HEK293 (cell line): ENCODE measurements at regions not wholly inside any gene's neighbourhood (a gene's known extent, or its start where the extent isn't known, plus 50 kb on each side); places are given as distances from the start of the nearest gene placed in this dataset.

Experiments used
- CTCF ChIA-PET: fragments of 350-600 bp; formaldehyde crosslinking; extraction: SDS; loops from one replicate; lab custom pipeline; 2021; ENCODE audit warnings: antibody characterized with exemption; lab: Yijun Ruan, JAX
- POLR2A ChIA-PET: fragments of 300-600 bp; formaldehyde crosslinking; extraction: SDS; loops from one replicate; lab custom pipeline; 2020; ENCODE audit warnings: antibody characterized with exemption, inconsistent platforms; lab: Yijun Ruan, JAX
- H3K27ac ChIP-seq: fragments of 200-500 bp; sonication (Bioruptor generic); 2 replicates; pipeline ENCODE4 v1.5.1; 2014; ENCODE audit warnings: low read depth, low read length, control low read depth, inconsistent platforms; ENCODE audit errors: extremely low read depth
- H3K36me3 ChIP-seq, 2 experiments: fragments of 200-500 bp in 1 of 2; sonication (Bioruptor generic) in 1 of 2; 1 replicate in 1 of 2; 2 replicates in 1 of 2; pipeline ENCODE4 v1.5.1; 2014 to 2017; ENCODE audit warnings: inconsistent platforms in 2 of 2, low read length in 2 of 2; ENCODE audit not compliant: control insufficient read depth in 2 of 2, insufficient read depth in 1 of 2
- H3K4me1 ChIP-seq: fragments of 200-500 bp; sonication (Bioruptor generic); 2 replicates; pipeline ENCODE4 v1.5.1; 2014; ENCODE audit warnings: mild to moderate bottlenecking, low read length, inconsistent platforms; ENCODE audit not compliant: control insufficient read depth, insufficient read depth
- H3K4me3 ChIP-seq: 2 replicates; pipeline ENCODE4 v1.5.1; 2011; ENCODE audit warnings: low read depth, mild to moderate bottlenecking, control low read depth, low read length, moderate library complexity
- H3K9me3 ChIP-seq: fragments of 200-500 bp; sonication (Bioruptor generic); 2 replicates; pipeline ENCODE4 v1.5.1; 2014; ENCODE audit warnings: low read depth, low read length, inconsistent platforms; ENCODE audit not compliant: control insufficient read depth, insufficient read depth
- EGR2 ChIP-seq: fragments of 450-650 bp; formaldehyde crosslinking; IDR thresholded peaks from 2 replicates; pipeline ENCODE4 v1.5.1; 2016; ENCODE audit warnings: low read depth, missing biosample characterization, missing genetic modification characterization
- HOXA7 ChIP-seq: sonication (generic); formaldehyde crosslinking; IDR thresholded peaks from 2 replicates; pipeline ENCODE4 v1.8.1; 2022; ENCODE audit warnings: missing genetic modification reagents, borderline replicate concordance
- PRDM6 ChIP-seq: fragments of 450-650 bp; formaldehyde crosslinking; IDR thresholded peaks from 2 replicates; pipeline ENCODE4 v1.5.1; 2017; ENCODE audit warnings: missing biosample characterization, missing genetic modification characterization
- RBAK ChIP-seq: fragments of 450-650 bp; formaldehyde crosslinking; IDR thresholded peaks from 2 replicates; pipeline ENCODE4 v1.5.1; 2016; ENCODE audit warnings: missing biosample characterization, missing genetic modification characterization
- TRIM28 ChIP-seq: IDR thresholded peaks from 2 replicates; pipeline ENCODE4 v1.6.1; 2011; ENCODE audit warnings: low read length, control low read depth, borderline replicate concordance
- ZBTB17 ChIP-seq: fragments of 450-650 bp; formaldehyde crosslinking; IDR thresholded peaks from 2 replicates; pipeline ENCODE4 v1.5.1; 2016; ENCODE audit warnings: missing biosample characterization, missing genetic modification characterization
- ZEB2 ChIP-seq: fragments of 450-650 bp; formaldehyde crosslinking; IDR thresholded peaks from 2 replicates; pipeline ENCODE4 v1.5.1; 2016; ENCODE audit warnings: missing biosample characterization, missing genetic modification characterization
- ZNF114 ChIP-seq: fragments of 450-650 bp; formaldehyde crosslinking; IDR thresholded peaks from 2 replicates; pipeline ENCODE4 v1.5.0; 2017; ENCODE audit warnings: missing biosample characterization, missing genetic modification characterization
- ZNF175 ChIP-seq: fragments of 450-650 bp; formaldehyde crosslinking; IDR thresholded peaks from 2 replicates; pipeline ENCODE4 v1.5.1; 2016; ENCODE audit warnings: missing biosample characterization, missing genetic modification characterization
- ZNF248 ChIP-seq: fragments of 450-650 bp; formaldehyde crosslinking; IDR thresholded peaks from 2 replicates; pipeline ENCODE4 v1.5.1; 2017; ENCODE audit warnings: missing biosample characterization, missing genetic modification characterization
- ZNF280C ChIP-seq: fragments of 450-650 bp; formaldehyde crosslinking; IDR thresholded peaks from 2 replicates; pipeline ENCODE4 v1.5.1; 2016; ENCODE audit warnings: missing biosample characterization, missing genetic modification characterization
- ZNF473 ChIP-seq: fragments of 450-650 bp; formaldehyde crosslinking; IDR thresholded peaks from 2 replicates; pipeline ENCODE4 v1.5.1; 2017; ENCODE audit warnings: missing biosample characterization, missing genetic modification characterization
- ZNF529 ChIP-seq: fragments of 450-650 bp; formaldehyde crosslinking; IDR thresholded peaks from 2 replicates; pipeline ENCODE4 v1.5.1; 2017; ENCODE audit warnings: missing genetic modification characterization, missing biosample characterization; ENCODE audit not compliant: insufficient replicate concordance
- ZNF548 ChIP-seq: fragments of 450-650 bp; formaldehyde crosslinking; IDR thresholded peaks from 2 replicates; pipeline ENCODE4 v1.5.1; 2016; ENCODE audit warnings: missing biosample characterization, missing genetic modification characterization
- ZNF558 ChIP-seq: fragments of 450-650 bp; formaldehyde crosslinking; IDR thresholded peaks from 2 replicates; pipeline ENCODE4 v1.5.1; 2016; ENCODE audit warnings: missing biosample characterization, missing genetic modification characterization
- ZNF571 ChIP-seq: fragments of 450-650 bp; formaldehyde crosslinking; IDR thresholded peaks from 2 replicates; pipeline ENCODE4 v1.5.0; 2017; ENCODE audit warnings: missing biosample characterization, missing genetic modification characterization
- ZSCAN23 ChIP-seq: fragments of 450-650 bp; formaldehyde crosslinking; IDR thresholded peaks from 2 replicates; pipeline ENCODE4 v1.5.1; 2016; ENCODE audit warnings: missing biosample characterization, missing genetic modification characterization
- TF ChIP-seq, protein P1 (sequence below): fragments of 450-650 bp; formaldehyde crosslinking; conservative IDR thresholded peaks from 2 replicates; pipeline ENCODE4 v1.5.1; 2016; ENCODE audit warnings: low read depth, missing biosample characterization, missing genetic modification characterization
- TF ChIP-seq, protein P2 (sequence below): fragments of 450-650 bp; formaldehyde crosslinking; IDR thresholded peaks from 2 replicates; pipeline ENCODE4 v1.5.1; 2016; ENCODE audit warnings: missing biosample characterization, missing genetic modification characterization, borderline replicate concordance
- TF ChIP-seq, protein P3 (sequence below): fragments of 450-650 bp; formaldehyde crosslinking; IDR thresholded peaks from 2 replicates; pipeline ENCODE4 v1.5.1; 2016; ENCODE audit warnings: missing biosample characterization, missing genetic modification characterization

DNA sequence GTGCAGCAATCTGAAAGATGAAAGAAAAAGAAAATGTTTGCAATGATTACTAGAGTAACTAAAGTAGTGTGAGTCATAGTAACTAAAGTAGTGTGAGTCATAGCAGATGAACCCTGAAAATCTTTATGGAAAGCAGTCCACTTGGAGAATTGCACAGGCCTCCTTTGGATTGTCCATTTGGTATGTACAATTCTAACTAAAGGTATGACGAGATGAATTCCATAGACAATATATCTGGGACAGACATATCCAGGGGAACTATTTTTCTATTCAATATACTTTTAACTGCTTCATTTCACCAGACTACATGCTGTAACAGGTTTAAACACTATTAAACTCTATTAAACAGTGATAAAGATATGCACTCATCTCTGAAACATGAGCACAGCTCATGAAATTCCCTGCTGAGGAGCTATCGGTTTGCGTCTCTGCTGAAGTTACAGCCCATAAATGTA, 798.7 kb downstream of the PCDH7 start (continued):
- peak; percentile 20; the same call in 1 of the 2 replicates for TF ChIP-seq ZNF558 (tag by site-specific recombination)
- no peak for TF ChIP-seq ZNF175 (tag by site-specific recombination)
- TF ChIP-seq ZSCAN23 (tag by site-specific recombination): no peak
- peak; percentile 52; the same call in 1 of the 2 replicates for TF ChIP-seq TRIM28
- peak; percentile 71 for TF ChIP-seq ZEB2
- TF ChIP-seq, protein P1, sequence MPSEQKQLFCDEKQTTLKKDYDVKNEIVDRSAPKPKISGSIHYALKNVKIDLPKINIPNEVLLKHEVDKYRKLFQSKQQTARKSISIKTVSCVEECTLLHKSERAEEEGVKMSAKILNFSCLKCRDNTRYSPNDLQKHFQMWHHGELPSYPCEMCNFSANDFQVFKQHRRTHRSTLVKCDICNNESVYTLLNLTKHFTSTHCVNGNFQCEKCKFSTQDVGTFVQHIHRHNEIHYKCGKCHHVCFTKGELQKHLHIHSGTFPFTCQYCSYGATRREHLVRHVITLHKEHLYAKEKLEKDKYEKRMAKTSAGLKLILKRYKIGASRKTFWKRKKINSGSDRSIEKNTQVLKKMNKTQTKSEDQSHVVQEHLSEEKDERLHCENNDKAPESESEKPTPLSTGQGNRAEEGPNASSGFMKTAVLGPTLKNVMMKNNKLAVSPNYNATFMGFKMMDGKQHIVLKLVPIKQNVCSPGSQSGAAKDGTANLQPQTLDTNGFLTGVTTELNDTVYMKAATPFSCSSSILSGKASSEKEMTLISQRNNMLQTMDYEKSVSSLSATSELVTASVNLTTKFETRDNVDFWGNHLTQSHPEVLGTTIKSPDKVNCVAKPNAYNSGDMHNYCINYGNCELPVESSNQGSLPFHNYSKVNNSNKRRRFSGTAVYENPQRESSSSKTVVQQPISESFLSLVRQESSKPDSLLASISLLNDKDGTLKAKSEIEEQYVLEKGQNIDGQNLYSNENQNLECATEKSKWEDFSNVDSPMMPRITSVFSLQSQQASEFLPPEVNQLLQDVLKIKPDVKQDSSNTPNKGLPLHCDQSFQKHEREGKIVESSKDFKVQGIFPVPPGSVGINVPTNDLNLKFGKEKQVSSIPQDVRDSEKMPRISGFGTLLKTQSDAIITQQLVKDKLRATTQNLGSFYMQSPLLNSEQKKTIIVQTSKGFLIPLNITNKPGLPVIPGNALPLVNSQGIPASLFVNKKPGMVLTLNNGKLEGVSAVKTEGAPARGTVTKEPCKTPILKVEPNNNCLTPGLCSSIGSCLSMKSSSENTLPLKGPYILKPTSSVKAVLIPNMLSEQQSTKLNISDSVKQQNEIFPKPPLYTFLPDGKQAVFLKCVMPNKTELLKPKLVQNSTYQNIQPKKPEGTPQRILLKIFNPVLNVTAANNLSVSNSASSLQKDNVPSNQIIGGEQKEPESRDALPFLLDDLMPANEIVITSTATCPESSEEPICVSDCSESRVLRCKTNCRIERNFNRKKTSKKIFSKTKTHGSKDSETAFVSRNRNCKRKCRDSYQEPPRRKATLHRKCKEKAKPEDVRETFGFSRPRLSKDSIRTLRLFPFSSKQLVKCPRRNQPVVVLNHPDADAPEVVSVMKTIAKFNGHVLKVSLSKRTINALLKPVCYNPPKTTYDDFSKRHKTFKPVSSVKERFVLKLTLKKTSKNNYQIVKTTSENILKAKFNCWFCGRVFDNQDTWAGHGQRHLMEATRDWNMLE (tag by site-specific recombination): 0 out of 2 replicates have a peak, but pooled peaks have one; percentile 37
- TF ChIP-seq, protein P2, sequence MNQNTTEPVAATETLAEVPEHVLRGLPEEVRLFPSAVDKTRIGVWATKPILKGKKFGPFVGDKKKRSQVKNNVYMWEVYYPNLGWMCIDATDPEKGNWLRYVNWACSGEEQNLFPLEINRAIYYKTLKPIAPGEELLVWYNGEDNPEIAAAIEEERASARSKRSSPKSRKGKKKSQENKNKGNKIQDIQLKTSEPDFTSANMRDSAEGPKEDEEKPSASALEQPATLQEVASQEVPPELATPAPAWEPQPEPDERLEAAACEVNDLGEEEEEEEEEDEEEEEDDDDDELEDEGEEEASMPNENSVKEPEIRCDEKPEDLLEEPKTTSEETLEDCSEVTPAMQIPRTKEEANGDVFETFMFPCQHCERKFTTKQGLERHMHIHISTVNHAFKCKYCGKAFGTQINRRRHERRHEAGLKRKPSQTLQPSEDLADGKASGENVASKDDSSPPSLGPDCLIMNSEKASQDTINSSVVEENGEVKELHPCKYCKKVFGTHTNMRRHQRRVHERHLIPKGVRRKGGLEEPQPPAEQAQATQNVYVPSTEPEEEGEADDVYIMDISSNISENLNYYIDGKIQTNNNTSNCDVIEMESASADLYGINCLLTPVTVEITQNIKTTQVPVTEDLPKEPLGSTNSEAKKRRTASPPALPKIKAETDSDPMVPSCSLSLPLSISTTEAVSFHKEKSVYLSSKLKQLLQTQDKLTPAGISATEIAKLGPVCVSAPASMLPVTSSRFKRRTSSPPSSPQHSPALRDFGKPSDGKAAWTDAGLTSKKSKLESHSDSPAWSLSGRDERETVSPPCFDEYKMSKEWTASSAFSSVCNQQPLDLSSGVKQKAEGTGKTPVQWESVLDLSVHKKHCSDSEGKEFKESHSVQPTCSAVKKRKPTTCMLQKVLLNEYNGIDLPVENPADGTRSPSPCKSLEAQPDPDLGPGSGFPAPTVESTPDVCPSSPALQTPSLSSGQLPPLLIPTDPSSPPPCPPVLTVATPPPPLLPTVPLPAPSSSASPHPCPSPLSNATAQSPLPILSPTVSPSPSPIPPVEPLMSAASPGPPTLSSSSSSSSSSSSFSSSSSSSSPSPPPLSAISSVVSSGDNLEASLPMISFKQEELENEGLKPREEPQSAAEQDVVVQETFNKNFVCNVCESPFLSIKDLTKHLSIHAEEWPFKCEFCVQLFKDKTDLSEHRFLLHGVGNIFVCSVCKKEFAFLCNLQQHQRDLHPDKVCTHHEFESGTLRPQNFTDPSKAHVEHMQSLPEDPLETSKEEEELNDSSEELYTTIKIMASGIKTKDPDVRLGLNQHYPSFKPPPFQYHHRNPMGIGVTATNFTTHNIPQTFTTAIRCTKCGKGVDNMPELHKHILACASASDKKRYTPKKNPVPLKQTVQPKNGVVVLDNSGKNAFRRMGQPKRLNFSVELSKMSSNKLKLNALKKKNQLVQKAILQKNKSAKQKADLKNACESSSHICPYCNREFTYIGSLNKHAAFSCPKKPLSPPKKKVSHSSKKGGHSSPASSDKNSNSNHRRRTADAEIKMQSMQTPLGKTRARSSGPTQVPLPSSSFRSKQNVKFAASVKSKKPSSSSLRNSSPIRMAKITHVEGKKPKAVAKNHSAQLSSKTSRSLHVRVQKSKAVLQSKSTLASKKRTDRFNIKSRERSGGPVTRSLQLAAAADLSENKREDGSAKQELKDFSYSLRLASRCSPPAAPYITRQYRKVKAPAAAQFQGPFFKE: no peak
- peak; percentile 61 for TF ChIP-seq ZBTB17 (tag by site-specific recombination)
- TF ChIP-seq RBAK (tag by site-specific recombination): no peak
- peak; percentile 57; the same call in 1 of the 2 replicates for TF ChIP-seq PRDM6

GRCh38 chr4:31530555-31530954, 810.4 kb downstream of the PCDH7 start:
- Histone ChIP-seq H3K36me3 (no peaks in the 10 kb centered on the region), H3K9me3 (no peaks in the 10 kb centered on the region), H3K4me3 (no peak overlapping the region), H3K4me1 (no peaks in the 10 kb centered on the region), H3K27ac (no peak overlapping the region)
- ChIA-PET CTCF (no interaction called here), POLR2A (no interaction called here)
- no peak for TF ChIP-seq ZNF473 (tag by site-specific recombination)
- TF ChIP-seq ZNF529: no peak
- TF ChIP-seq, protein P3, sequence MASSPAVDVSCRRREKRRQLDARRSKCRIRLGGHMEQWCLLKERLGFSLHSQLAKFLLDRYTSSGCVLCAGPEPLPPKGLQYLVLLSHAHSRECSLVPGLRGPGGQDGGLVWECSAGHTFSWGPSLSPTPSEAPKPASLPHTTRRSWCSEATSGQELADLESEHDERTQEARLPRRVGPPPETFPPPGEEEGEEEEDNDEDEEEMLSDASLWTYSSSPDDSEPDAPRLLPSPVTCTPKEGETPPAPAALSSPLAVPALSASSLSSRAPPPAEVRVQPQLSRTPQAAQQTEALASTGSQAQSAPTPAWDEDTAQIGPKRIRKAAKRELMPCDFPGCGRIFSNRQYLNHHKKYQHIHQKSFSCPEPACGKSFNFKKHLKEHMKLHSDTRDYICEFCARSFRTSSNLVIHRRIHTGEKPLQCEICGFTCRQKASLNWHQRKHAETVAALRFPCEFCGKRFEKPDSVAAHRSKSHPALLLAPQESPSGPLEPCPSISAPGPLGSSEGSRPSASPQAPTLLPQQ (tag by site-specific recombination): no peak
- TF ChIP-seq ZNF280C (tag by site-specific recombination): no peak
- TF ChIP-seq ZNF248 (tag by site-specific recombination): no peak
- no peak for TF ChIP-seq EGR2
- no peak for TF ChIP-seq ZNF571 (tag by site-specific recombination)
- no peak for TF ChIP-seq HOXA7 (CRISPR knock-in tag)
- no peak for TF ChIP-seq ZNF548 (tag by site-specific recombination)
- TF ChIP-seq ZNF114 (tag by site-specific recombination): no peak
